PC-9 (cell line): ENCODE measurements at regions not wholly inside any gene's neighbourhood (a gene's known extent, or its start where the extent isn't known, plus 50 kb on each side); places are given as distances from the start of the nearest gene placed in this dataset.

ENCODE experiments used
- BruUV-seq: library from RNA; stranded (reverse); fragments of 400-500 nt; replicated peaks from 2 replicates; lab custom pipeline; 2021; lab: Mats Ljungman, UMichigan
- CTCF ChIA-PET: fragments of 300-600 bp; sonication (Branson Sonifier 250); formaldehyde crosslinking; loops from one replicate; lab custom pipeline; 2022; ENCODE audit warnings: antibody characterized with exemption; lab: Charles Lee
- POLR2A ChIA-PET: fragments of 300-600 bp; sonication (Branson Sonifier 250); formaldehyde crosslinking; loops from one replicate; lab custom pipeline; 2022; ENCODE audit warnings: antibody characterized with exemption; ENCODE audit not compliant: unreplicated experiment; lab: Charles Lee
- DNase-seq, 2 experiments: peaks; one replicate each; pipeline versions ENCODE4 v3.0.0 to v3.0.0-alpha.2; 2015 to 2022; ENCODE audit warnings: mixed read lengths in 1 of 2
- H2AFZ ChIP-seq: fragments of 200-600 bp; sonication (generic); 2 replicates; pipeline ENCODE4 v1.8.1; 2017; ENCODE audit warnings: antibody characterized with exemption
- H3F3A ChIP-seq: fragments of 200-600 bp; sonication (generic); 2 replicates; pipeline ENCODE4 v1.8.1; 2017; ENCODE audit warnings: antibody characterized with exemption, mild to moderate bottlenecking, low read depth; ENCODE audit not compliant: insufficient read depth
- H3K27ac ChIP-seq: fragments of 200-600 bp; sonication (generic); 2 replicates; pipeline ENCODE4 v1.6.1; 2016; ENCODE audit warnings: mixed run types
- H3K27me3 ChIP-seq: fragments of 200-600 bp; sonication (generic); 2 replicates; pipeline ENCODE4 v1.6.1; 2016; ENCODE audit warnings: low read depth, mixed run types; ENCODE audit not compliant: insufficient read depth
- H3K36me3 ChIP-seq: fragments of 200-600 bp; sonication (generic); 2 replicates; pipeline ENCODE4 v1.6.1; 2016; ENCODE audit warnings: low read depth, mixed run types
- H3K4me1 ChIP-seq: fragments of 200-600 bp; sonication (generic); replicated peaks from 2 replicates; pipeline ENCODE4 v1.6.1; 2016; ENCODE audit warnings: mixed run types; ENCODE audit not compliant: insufficient read depth
- H3K4me2 ChIP-seq: fragments of 200-600 bp; sonication (generic); 2 replicates; pipeline ENCODE4 v1.6.1; 2017; ENCODE audit warnings: mixed run types
- H3K4me3 ChIP-seq: fragments of 200-600 bp; sonication (generic); 2 replicates; pipeline ENCODE4 v1.6.1; 2016; ENCODE audit warnings: mixed run types
- H3K79me2 ChIP-seq: fragments of 200-600 bp; sonication (generic); 2 replicates; pipeline ENCODE4 v1.6.1; 2017; ENCODE audit warnings: low read depth, mixed run types
- H3K9me2 ChIP-seq: fragments of 200-600 bp; sonication (generic); 2 replicates; pipeline ENCODE4 v1.8.1; 2017; ENCODE audit warnings: mild to moderate bottlenecking; ENCODE audit not compliant: insufficient read depth
- H3K9me3 ChIP-seq: fragments of 200-600 bp; sonication (generic); 2 replicates; pipeline ENCODE4 v1.8.1; 2016; ENCODE audit warnings: low read depth; ENCODE audit not compliant: insufficient read depth
- H4K20me1 ChIP-seq: fragments of 200-600 bp; sonication (generic); 2 replicates; pipeline ENCODE4 v1.8.1; 2017; ENCODE audit not compliant: insufficient read depth
- CTCF ChIP-seq: fragments of 200-600 bp; sonication (generic); conservative IDR thresholded peaks from 2 replicates; pipeline ENCODE4 v1.6.1; 2017; ENCODE audit warnings: mixed run types, antibody characterized with exemption, mild to moderate bottlenecking, moderate library complexity
- EZH2 ChIP-seq: fragments of 200-600 bp; sonication (generic); IDR thresholded peaks from 2 replicates; pipeline ENCODE4 v1.8.0; 2017; ENCODE audit warnings: antibody characterized with exemption, low read depth
- intact Hi-C: fragments of 100-400 bp; cut with micrococcal nuclease; formaldehyde crosslinking; loops from one replicate; pipeline ENCODE4 v1.10.0; 2022; ENCODE audit not compliant: unreplicated experiment

GRCh38 chr6:80676386-80676785 is 569.9 kb downstream of the BCKDHB start:
- ChIA-PET CTCF (no interaction called here), POLR2A (no interaction called here)
- TF ChIP-seq CTCF (no peak), EZH2 (no peak)
- no TSS peak for BruUV-seq
- no peaks in the 10 kb centered on the region for H4K20me1 ChIP-seq
- no peaks in the 10 kb centered on the region for H3K36me3 ChIP-seq
- H3K4me1 ChIP-seq, result no peaks in the 10 kb centered on the region
- H3K27ac ChIP-seq, result no peak overlapping the region
- no peak overlapping the region for H3K4me2 ChIP-seq
- no peaks in the 10 kb centered on the region for H3K79me2 ChIP-seq
- no peak overlapping the region for H3K4me3 ChIP-seq
- intact Hi-C loops, result no loop called here
- DNase-seq, result no peak
- H3K9me3 ChIP-seq, result no peaks in the 10 kb centered on the region
- no peaks in the 10 kb centered on the region for H3K27me3 ChIP-seq
- H2AFZ ChIP-seq, result no peak overlapping the region
- no peaks in the 10 kb centered on the region for H3F3A ChIP-seq
- no peaks in the 10 kb centered on the region for H3K9me2 ChIP-seq

- no TSS peak for BruUV-seq
- Histone ChIP-seq H4K20me1 (no peaks in the 10 kb centered on the region), H3K4me3 (no peak overlapping the region), H3K36me3 (no peaks in the 10 kb centered on the region), H3K27ac (no peak overlapping the region), H3K4me1 (no peaks in the 10 kb centered on the region), H3K27me3 (no peaks in the 10 kb centered on the region), H3K4me2 (no peak overlapping the region), H3F3A (no peaks in the 10 kb centered on the region), H2AFZ (no peak overlapping the region), H3K9me3 (no peaks in the 10 kb centered on the region), H3K9me2 (no peaks in the 10 kb centered on the region), H3K79me2 (no peaks in the 10 kb centered on the region)
- ChIA-PET CTCF (no interaction called here), POLR2A (no interaction called here)
- TF ChIP-seq CTCF, result no peak
- TF ChIP-seq EZH2, result no peak
- intact Hi-C loops, result no loop called here
- no peak for DNase-seq
Measured at GRCh38 chr6:80674669-80675068, 568.2 kb downstream of the BCKDHB start.

- H3K36me3 ChIP-seq, result no peaks in the 10 kb centered on the region
- POLR2A ChIA-PET, result no interaction called here
- no peaks in the 10 kb centered on the region for H3K9me2 ChIP-seq
- intact Hi-C loops, result no loop called here
- no TSS peak for BruUV-seq
- TF ChIP-seq EZH2 (no peak), CTCF (no peak)
- no peaks in the 10 kb centered on the region for H3K9me3 ChIP-seq
- H3K4me2 ChIP-seq, result no peak overlapping the region
- H3K27ac ChIP-seq, result no peak overlapping the region
- CTCF ChIA-PET, result no interaction called here
- H3K79me2 ChIP-seq, result no peaks in the 10 kb centered on the region
- no peaks in the 10 kb centered on the region for H4K20me1 ChIP-seq
- H3K4me3 ChIP-seq, result no peak overlapping the region
- H2AFZ ChIP-seq, result no peak overlapping the region
- H3F3A ChIP-seq, result no peaks in the 10 kb centered on the region
- no peaks in the 10 kb centered on the region for H3K4me1 ChIP-seq
- no peaks in the 10 kb centered on the region for H3K27me3 ChIP-seq
- DNase-seq, result no peak
Measured at GRCh38 chr6:80673367-80673766, 566.9 kb downstream of the BCKDHB start.
